AML-193 (cell line): ENCODE measurements at regions not wholly inside any gene's neighbourhood (a gene's known extent, or its start where the extent isn't known, plus 50 kb on each side); places are given as distances from the start of the nearest gene placed in this dataset.

Source experiments
- DNase-seq, 2 experiments: peaks; one replicate each; lab custom pipeline; 2025; lab: John Stamatoyannopoulos, UW

GRCh38 chr1:30048905-30049304 lies 674.5 kb downstream of the MATN1 start:
- DNase-seq = no peak

GRCh38 chr1:30047576-30047975 lies 675.8 kb downstream of the MATN1 start:
- DNase-seq = no peak

DNA sequence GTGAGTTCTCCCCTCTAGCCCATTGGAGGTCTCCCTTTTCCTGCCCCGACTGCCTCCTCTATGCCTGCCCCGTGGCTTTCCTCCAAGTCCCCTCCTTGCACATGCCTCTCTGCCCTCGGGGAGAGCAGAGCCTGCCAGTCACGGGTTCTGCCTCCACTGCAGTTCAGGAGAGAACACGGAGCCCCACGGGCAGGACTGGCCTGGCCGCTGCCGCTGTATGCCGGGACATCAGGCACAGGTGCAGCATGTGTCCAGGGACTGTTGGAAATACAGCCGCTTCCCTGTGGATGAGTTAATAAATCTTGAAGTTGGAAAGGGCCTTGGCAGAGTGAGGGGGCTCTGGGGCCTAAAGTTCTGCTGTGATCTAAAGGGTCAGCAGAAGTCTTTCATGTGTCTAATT lies 676.6 kb downstream of the MATN1 start:
- no peak for DNase-seq

DNA sequence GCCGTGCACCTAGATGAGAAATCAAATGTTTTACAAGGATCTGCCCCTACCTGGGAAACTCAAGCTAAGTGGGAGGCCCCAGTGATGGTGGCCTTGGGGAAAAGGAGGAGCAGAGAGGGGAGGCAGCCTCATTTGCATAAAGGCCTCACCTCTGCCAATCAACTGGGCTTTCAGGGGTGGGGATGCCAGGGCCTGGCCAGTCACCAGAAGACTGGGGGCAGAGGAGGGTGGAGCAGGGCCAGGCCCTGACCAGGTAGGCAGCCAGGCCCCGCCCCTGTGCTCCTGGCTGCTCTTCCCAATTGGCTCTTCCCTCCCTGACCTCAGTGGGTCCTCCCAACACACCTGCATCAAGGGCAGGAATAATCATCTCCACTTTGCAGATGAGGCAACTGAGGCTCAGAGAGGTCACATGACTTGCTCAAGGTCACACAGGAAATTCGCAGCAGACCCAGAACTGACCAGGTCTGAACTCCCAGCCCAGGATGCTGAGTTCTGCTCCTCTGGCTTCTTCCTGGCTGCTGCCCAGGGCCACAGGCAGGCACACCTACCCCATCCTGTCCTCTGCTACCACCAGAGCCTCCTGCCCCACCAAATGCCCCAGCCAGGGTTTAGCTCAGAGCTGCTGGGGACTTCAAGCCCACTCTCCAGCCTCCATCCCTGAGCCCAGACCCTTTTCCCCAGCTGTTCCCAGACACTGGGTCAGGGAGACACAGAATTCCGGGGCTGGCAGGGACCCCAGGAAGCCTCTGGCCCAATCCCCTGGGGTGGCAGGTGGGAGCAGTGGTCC lies 677.9 kb downstream of the MATN1 start:
- DNase-seq = no peak

DNA sequence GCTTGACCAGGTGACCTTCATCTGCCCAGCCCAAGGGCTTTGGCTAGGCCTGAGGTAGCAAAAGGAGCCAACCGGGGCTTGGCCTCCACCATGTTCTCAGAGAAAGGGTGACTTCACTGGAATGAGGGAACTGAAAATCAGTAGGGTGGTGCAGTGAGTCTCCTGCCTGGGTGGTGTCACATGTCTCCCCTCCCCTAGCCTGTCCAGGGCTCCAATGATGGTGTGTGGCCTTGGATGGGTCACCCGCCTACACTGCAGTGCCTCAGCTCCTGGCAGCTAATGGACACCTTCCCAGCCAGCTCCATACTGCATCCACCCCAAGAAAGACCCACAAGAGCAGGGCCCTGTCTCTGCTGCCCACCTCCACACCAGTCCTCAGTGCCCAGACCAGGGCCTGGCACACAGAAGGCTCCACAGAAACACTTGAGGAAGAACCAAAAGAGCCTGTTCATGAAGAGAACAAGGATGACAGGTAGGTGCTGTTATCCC lies 678.7 kb downstream of the MATN1 start:
- DNase-seq = no peak

DNA sequence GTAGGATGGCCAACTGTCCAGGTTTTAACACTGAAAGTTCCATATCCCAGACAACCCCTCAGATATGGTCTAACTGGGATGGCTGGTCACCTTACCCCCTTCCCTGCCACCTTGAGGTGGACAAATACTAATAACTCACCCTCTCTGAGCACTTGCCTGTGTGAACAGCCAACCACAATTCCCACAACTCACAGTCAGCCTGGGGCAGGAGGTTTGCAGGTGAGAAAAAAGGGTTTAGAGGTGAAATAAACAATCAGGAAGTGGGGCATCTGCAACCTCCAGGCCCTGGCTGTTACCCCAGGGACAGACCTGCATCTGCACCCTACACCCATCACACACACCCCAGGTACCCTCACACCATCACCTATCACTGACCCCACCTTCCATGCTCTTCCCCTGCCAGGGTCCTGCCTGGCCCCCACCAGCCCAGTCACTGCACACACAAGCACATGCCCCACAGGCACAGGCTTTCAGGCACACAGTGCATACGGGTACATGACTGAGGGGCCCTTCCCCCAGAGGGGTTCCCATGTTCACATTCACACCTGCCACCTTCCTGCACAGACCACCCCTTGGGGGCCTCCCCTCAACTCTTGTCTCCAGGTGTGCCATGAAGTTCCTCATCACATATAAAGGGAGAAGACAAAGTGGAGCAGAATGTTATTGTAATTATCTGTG lies 679.5 kb downstream of the MATN1 start:
- no peak for DNase-seq

DNA sequence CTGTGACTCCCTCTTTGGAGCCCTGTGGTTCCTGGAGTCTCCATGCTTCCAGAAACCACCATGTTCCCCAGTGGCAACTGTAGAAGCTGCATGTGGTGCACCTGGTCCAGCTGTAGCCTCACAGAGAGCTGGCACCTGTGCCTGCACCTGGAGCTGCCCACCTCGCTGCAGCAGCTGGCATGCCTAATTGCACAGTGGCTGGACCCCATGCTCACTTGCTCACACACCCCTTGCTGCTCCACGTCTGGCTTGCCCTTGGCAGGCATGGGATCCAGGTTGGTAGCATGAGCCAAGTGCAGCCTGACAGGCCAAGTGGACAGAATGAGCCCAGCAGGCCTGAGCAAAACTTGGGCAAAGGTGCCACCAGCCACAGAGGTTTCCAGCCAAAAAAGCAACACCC lies 680.1 kb downstream of the MATN1 start:
- DNase-seq = no peak

DNA sequence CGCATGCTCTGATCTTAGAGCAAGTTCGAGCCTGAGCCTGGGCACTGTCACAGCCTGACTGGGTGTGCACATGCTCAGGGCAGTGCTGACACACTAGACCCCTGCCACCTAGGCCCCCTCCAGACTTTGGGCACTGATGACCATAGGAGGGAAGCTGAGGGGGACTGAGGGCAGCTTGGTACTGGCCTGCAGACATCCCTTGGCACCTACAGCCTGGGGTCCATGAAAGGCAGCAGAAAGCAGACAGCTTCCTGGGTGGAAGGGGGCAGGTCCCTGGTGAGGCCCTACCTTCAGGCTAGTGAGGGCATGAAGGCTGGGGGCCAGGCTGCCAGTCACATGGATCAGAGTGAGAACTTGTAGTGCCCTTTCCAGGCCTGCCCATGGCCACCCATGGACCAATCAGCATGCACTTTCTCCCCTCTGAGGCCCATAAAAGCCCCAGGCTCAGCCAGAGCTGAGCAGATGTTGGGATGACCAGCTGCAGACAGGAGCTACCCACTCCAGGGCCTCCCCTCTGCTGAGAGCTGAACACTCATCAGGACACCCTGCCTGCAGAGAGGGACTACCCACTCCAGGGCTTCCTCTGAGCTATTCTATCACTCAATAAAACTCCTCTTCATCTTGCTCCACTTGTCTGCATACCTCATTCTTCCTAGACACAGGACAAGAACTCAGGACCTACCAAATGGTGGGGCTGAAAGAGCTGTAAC lies 680.8 kb downstream of the MATN1 start:
- no peak for DNase-seq

DNA sequence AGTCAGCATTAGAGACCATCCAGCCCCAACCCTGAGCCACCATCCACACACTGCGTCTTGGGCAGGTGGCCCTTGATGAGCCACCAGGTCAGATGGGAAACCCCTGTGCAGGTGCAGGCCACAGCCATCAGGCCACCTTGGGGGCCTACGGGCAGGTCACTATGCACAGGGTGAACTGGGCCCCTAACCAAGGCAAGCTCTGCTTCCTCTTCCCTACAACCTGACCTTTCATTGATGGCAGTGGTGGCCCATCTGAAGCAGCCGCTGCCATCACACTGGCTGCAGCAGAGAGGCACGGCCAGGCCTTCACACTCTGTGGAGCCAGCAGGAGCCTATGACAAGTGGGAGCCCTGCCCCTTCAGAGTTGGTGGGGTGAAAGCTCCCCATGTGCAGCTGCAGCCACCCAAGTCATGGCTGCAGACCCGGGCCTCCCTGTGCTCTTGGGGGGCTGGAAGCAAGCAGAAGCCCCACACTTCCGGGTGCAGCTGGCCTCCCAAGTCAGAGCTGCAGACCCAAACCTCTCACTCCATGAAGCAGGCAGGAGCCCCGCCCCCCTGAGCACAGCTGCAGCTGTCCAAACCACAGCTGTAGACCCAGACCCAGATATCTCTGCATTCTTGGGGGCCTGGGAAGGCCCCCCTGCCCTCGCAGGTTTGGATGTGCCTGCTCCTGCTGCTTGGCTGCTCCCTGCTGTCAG lies 681.5 kb downstream of the MATN1 start:
- no peak for DNase-seq

DNA sequence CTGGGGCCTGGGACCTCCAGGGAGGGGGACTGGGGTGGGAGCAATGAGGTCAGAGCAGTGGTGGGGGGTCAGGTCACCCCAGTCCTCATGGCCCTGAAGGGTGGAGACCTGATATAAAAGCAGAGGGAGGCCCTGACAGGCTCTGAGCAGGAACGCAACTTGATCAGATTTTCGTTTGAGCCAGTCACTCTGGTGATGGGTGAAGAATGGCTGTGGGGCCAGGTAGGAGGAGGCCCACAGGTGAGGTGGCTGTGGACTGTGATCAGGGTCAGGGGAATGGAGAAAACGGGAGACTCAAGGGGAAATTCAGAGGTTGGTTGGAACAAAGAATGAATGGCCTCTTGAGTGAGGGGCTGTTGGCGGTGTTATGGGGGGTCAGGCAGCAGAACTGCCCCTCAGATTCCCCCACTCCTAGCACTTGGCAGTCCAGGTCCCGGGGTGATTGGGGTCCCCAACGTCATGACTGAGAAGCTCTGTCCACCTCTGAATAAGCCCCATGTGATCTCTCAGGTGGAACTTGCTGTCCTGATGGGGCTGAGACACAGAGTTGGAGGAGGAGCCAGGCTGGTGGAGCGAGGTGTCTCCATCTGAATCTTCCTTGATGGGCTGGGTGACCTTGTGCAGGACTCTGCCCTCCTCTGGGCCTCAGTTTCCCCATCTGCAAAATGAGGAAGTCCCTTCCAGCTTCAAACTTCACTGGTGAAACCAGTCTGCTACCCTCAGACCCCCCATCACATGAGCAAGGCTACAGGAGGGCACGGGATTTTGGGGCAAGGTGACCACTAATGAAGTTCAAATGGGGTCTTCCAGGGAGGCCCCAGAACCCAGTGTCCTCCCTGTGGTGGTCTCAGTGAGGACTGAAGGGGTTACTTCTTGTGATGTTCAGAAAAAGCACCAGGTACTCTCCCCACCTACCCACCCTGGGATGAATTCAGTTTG lies 683.0 kb downstream of the MATN1 start:
- DNase-seq = no peak

DNA sequence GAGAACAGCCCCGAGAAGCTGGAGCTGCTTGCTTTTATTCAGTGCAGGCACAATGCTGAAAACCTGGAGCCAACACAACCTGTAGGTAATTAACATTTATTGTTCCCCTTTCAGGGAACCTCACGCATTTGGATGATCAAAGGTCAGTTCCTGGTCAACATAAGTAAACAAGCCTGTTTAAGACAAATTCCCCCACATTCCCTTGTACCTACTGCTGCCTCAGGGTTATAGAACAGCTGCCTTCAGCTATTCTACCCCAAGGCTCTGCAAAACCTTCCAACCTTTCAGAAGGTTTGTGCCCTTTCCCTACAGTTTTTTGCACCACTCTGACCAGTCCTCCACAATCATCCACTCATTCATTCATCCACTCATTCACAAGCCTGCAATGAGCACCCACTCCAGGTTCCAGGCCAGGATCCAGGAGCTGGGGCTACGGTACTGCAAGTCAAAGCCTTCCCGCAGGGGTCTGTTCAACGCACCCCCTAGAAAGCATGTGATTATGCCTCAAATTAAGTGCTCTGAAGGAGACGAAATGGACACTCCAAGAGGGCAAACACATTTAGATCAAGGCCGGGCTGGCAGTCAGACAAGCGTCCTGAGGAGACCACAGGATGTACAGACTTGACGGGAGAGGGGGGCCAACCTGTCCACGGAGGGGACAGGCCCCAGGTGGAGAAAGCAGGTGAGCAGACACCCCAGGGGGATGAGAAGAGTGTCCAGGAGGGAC lies 683.9 kb downstream of the MATN1 start:
- no peak for DNase-seq

DNA sequence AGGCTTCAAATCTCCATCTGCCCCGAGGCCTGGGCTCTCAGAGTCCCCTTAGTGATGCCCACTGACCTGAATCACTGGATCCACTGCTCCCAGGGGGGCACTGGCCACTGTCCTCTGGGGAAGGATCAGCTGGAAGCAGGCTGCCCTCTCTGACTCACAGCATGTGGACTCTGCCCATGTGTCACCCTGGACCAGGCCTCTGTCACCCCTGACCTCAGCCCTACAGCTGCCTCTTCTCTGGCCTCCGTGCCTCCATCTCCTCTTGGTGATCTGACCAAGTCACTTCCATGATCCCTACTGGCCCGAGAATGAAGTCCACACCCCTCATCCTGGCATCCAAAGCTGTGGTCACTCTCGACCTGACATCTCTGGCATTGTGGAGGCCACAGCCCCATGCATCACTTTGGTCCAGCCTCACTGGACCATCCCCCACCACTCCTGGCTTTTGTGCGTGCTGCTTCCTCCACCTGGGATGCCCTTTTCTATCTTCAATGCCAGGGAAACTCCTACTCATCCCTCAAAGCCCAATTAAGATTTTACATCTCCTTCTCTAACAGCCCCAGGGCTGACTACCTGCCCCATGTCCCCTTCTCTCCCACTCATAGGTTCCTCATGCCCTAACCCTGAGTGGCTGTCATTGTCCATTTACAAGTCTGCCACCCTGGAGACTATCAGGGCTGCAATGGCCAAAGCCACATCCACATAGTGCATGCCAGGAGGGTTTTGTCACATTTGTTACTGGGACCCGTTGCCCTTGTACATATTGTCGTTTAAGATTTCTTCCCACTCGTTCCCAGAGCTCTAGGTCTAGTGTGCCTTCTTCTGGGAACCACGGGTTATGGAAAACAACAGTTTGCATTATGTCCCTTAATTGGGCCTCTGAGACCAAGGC lies 685.0 kb downstream of the MATN1 start:
- DNase-seq = no peak

DNA sequence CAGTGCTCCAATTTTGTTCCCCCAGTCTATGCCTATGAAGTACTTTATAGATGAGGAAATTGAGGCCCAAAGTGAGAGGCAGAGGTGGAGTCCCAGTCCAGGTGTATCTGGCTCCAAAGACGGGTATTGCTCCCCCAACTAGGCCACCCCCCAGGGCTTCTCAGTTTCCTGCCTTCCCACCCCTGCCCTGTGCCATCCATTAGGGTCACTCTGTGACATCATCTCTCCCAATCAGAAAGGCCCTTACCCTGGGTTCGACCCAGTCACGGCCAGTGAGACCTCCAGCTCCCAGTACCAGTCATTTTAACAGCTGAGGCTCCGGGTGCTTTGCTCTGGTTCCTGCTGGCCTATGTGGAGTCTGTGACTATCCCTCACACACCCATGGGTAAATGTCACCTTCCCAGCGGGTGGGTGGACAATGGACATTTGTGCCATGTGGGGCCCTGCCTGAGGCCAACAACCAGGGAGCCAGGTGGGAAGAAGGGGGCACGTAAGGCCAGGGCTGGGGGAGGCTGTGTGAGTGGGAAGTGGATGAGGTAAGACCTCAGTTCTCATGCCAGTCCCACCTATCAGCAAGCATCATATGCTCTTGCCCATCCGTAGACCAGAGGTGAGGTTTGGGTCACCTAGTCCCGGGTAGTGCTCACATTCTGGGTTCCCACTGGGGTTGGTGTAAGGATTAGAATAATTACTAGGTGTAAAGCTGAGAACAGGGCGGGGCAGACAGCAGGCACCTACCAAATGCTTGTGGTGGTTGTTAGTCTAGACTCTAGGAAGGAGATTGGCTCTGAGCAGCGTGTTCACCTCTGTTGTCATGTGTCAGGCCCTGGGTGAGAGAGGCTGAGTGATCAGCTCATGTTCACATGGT lies 685.9 kb downstream of the MATN1 start:
- no peak for DNase-seq

DNA sequence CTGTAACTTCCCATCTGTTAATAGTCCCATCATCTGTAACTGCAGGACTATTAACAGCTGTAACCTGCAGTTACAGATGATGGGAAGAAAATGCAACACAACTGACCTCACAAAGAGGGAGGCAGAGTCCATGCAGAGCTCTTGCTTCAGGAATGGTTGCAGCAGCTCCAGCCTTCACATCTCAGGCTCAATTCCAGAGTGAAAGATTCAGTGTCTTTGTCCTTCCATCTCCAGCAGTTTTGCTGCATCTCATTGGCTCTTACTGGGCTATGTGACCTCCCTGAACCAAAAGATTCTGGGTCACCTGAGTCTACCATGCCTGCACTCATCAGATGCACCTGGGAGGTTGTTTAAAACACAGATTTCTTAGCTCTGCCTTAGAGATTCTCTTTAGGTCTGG lies 686.7 kb downstream of the MATN1 start:
- no peak for DNase-seq

GRCh38 chr1:30036229-30036547 lies 687.2 kb downstream of the MATN1 start:
- no peak for DNase-seq

GRCh38 chr1:30035522-30036228 lies 687.7 kb downstream of the MATN1 start:
- no peak for DNase-seq

- DNase-seq = no peak
Measured at GRCh38 chr1:30034627-30035521, 688.5 kb downstream of the MATN1 start.
